GM23248 (cell line): ENCODE measurements at regions not wholly inside any gene's neighbourhood (a gene's known extent, or its start where the extent isn't known, plus 50 kb on each side); places are given as distances from the start of the nearest gene placed in this dataset. TPM values are rescaled to one million over a fixed set of nuclear protein-coding genes. Genes with fewer than 3 reads are reported as not detected.
A peak's percentile ranks its signal among the peaks of the same experiment; 100 is the strongest.

Experiments
- DNase-seq: peaks from one replicate; pipeline ENCODE4 v3.0.0-alpha.2; 2015
- H2AFZ ChIP-seq: fragments of 200-600 bp; sonication (generic); 2 replicates; pipeline ENCODE4 v1.6.1; 2016; ENCODE audit warnings: antibody characterized with exemption
- H3F3A ChIP-seq: fragments of 200-600 bp; sonication (generic); 2 replicates; pipeline ENCODE4 v1.6.1; 2016; ENCODE audit warnings: mild to moderate bottlenecking, antibody characterized with exemption, mixed run types; ENCODE audit not compliant: insufficient read depth
- H3K27ac ChIP-seq: fragments of 200-600 bp; sonication (generic); 2 replicates; pipeline ENCODE4 v1.5.1; 2016; ENCODE audit warnings: mild to moderate bottlenecking
- H3K27me3 ChIP-seq: fragments of 200-600 bp; sonication (generic); replicated peaks from 2 replicates; pipeline ENCODE4 v1.6.1; 2016; ENCODE audit warnings: mild to moderate bottlenecking; ENCODE audit not compliant: insufficient read depth
- H3K36me3 ChIP-seq: fragments of 200-600 bp; sonication (generic); 2 replicates; pipeline ENCODE4 v1.6.1; 2016; ENCODE audit warnings: low read depth, mild to moderate bottlenecking
- H3K4me1 ChIP-seq: fragments of 200-600 bp; sonication (generic); 2 replicates; pipeline ENCODE4 v1.6.1; 2016; ENCODE audit warnings: mild to moderate bottlenecking; ENCODE audit not compliant: insufficient read depth
- H3K4me2 ChIP-seq: fragments of 200-600 bp; sonication (generic); one replicate; pipeline ENCODE4 v1.6.1; 2016; ENCODE audit warnings: mild to moderate bottlenecking; ENCODE audit not compliant: unreplicated experiment
- H3K4me3 ChIP-seq: fragments of 200-600 bp; sonication (generic); 2 replicates; pipeline ENCODE4 v1.5.1; 2016; ENCODE audit warnings: mild to moderate bottlenecking
- H3K79me2 ChIP-seq: fragments of 200-600 bp; sonication (generic); 2 replicates; pipeline ENCODE4 v1.6.1; 2016; ENCODE audit warnings: mild to moderate bottlenecking; ENCODE audit not compliant: insufficient read depth
- H3K9ac ChIP-seq: fragments of 200-600 bp; sonication (generic); 2 replicates; pipeline ENCODE4 v1.6.1; 2016; ENCODE audit warnings: mild to moderate bottlenecking
- H3K9me2 ChIP-seq: fragments of 200-600 bp; sonication (generic); 2 replicates; pipeline ENCODE4 v1.6.1; 2016; ENCODE audit warnings: mixed run types, mild to moderate bottlenecking, moderate library complexity; ENCODE audit not compliant: insufficient read depth
- H3K9me3 ChIP-seq: fragments of 200-600 bp; sonication (generic); one replicate; pipeline ENCODE4 v1.6.1; 2017; ENCODE audit warnings: low read depth
- H4K20me1 ChIP-seq: fragments of 200-600 bp; sonication (generic); 2 replicates; pipeline ENCODE4 v1.6.0; 2016; ENCODE audit not compliant: insufficient read depth
- EZH2 ChIP-seq: fragments of 200-600 bp; sonication (generic); IDR thresholded peaks from 2 replicates; pipeline ENCODE4 v1.6.1; 2018; ENCODE audit warnings: antibody characterized with exemption, mild to moderate bottlenecking; ENCODE audit not compliant: insufficient read depth, poor library complexity, severe bottlenecking
- EZH2phosphoT487 ChIP-seq: fragments of 200-600 bp; sonication (generic); IDR thresholded peaks from 2 replicates; pipeline ENCODE4 v1.6.1; 2018; ENCODE audit warnings: antibody characterized with exemption, moderate library complexity, mild to moderate bottlenecking, low read depth; ENCODE audit not compliant: insufficient read depth
- WGBS, 2 experiments: methylation state at CpG; one replicate each; pipeline ENCODE4 v1.1.6; 2015 to 2017; ENCODE audit warnings: low lambda C conversion rate in 2 of 2, low coverage in 1 of 2; ENCODE audit errors: missing lambda C conversion rate in 2 of 2; 5-methylcytosine and 5-hydroxymethylcytosine counted together
- in situ Hi-C: fragments of 300-500 bp; cut with MboI; formaldehyde crosslinking; loops from 2 replicates; pipeline ENCODE4 v1.15.0; 2020
- microRNA-seq: library from miRNA; unstranded; fragments of <30 nt; microRNA quantifications from one replicate; pipeline ENCODE4, GENCODE V29; 2016; ENCODE audit warnings: borderline number of aligned reads
- small RNA-seq: library from RNA; depleted of rRNA; stranded (forward); fragments of <200 nt; gene quantifications from one replicate; pipeline ENCODE3, GENCODE V24; 2014; ENCODE audit warnings: low read depth, low replicate concordance

GRCh38 chr11:19301361-19301760 lies 60.6 kb upstream of the E2F8 start:
- in situ Hi-C loops: no loop called here
- H2AFZ ChIP-seq: no peak overlapping the region
- no peaks in the 10 kb centered on the region for H4K20me1 ChIP-seq
- TF ChIP-seq EZH2 (no peak), EZH2phosphoT487 (no peak)
- WGBS, 2 experiments: 48 to 63% methylated on average over 1 of the region's 1 CpG
- H3K27me3 ChIP-seq: peaks cover 28% of the 10 kb centered on the region
- no peaks in the 10 kb centered on the region for H3K36me3 ChIP-seq
- H3K4me2 ChIP-seq: no peak overlapping the region
- no peak overlapping the region for H3K27ac ChIP-seq
- DNase-seq: peak; percentile 45
- no peaks in the 10 kb centered on the region for H3K79me2 ChIP-seq
- H3K4me3 ChIP-seq: no peak overlapping the region
- H3K9ac ChIP-seq: no peak overlapping the region
- H3F3A ChIP-seq: peaks cover 7% of the 10 kb centered on the region; the same call in 1 of the 2 replicates
- H3K9me3 ChIP-seq: no peaks in the 10 kb centered on the region
- H3K9me2 ChIP-seq: no peaks in the 10 kb centered on the region
- H3K4me1 ChIP-seq: 0 out of 2 replicates have a peak, but pooled peaks cover 10% of the 10 kb centered on the region

- DNase-seq: no peak
- in situ Hi-C loops: no loop called here
- H3K9me2 ChIP-seq: no peaks in the 10 kb centered on the region
- no peaks in the 10 kb centered on the region for H3K9me3 ChIP-seq
- H3K36me3 ChIP-seq: no peaks in the 10 kb centered on the region
- peaks cover 16% of the 10 kb centered on the region for H3K27me3 ChIP-seq
- no peak overlapping the region for H3K4me2 ChIP-seq
- no peak overlapping the region for H3K27ac ChIP-seq
- no peak overlapping the region for H3K9ac ChIP-seq
- H3K79me2 ChIP-seq: no peaks in the 10 kb centered on the region
- 56 to 61% methylated on average over 4 of the region's 4 CpGs for WGBS, 2 experiments
- H4K20me1 ChIP-seq: no peaks in the 10 kb centered on the region
- no peak overlapping the region for H3K4me3 ChIP-seq
- no peaks in the 10 kb centered on the region for H3K4me1 ChIP-seq
- H3F3A ChIP-seq: no peaks in the 10 kb centered on the region
- H2AFZ ChIP-seq: no peak overlapping the region
- TF ChIP-seq EZH2phosphoT487 (no peak), EZH2 (no peak)
Measured at GRCh38 chr11:19294444-19294843, 53.7 kb upstream of the E2F8 start.

- Histone ChIP-seq H3K36me3 (no peaks in the 10 kb centered on the region), H3K27ac (no peak overlapping the region), H3K9ac (no peak overlapping the region), H3K4me3 (no peak overlapping the region), H2AFZ (no peak overlapping the region), H3K9me2 (no peaks in the 10 kb centered on the region), H3K4me1 (no peaks in the 10 kb centered on the region), H3K79me2 (no peaks in the 10 kb centered on the region), H3K4me2 (no peak overlapping the region), H3K27me3 (peaks cover 5% of the 10 kb centered on the region; the same call in 1 of the 2 replicates), H4K20me1 (no peaks in the 10 kb centered on the region), H3K9me3 (no peaks in the 10 kb centered on the region), H3F3A (no peaks in the 10 kb centered on the region)
- WGBS, 2 experiments: 50% methylated on average over 2 of the region's 2 CpGs
- no peak for DNase-seq
- in situ Hi-C loops: no loop called here
- TF ChIP-seq EZH2 (no peak), EZH2phosphoT487 (no peak)
Measured at GRCh38 chr11:19291064-19291463, 50.3 kb upstream of the E2F8 start.

Small RNA genes lying in the stretch of these regions (microRNA-seq; reads per million reads assigned to microRNA genes)
- not detected for gene MIR4486

Small RNA genes lying in the stretch of these regions (small RNA-seq; reads per million reads assigned to genes)
- gene MIR4486 (not detected), gene RF00408 (not detected), gene RNA5SP335 (not detected)
